ENCODE measurements at regions not wholly inside any gene's neighbourhood (a gene's known extent, or its start where the extent isn't known, plus 50 kb on each side); places are given as distances from the start of the nearest gene placed in this dataset.
"Not testable (repeated sequence)": the region's sequence is repeated elsewhere in the genome, so short reads cannot be mapped to it uniquely, and the experiment has no call there.

- no peak for DNase-seq
Observed at GRCh38 chr10:21285207-21285606, 240.3 kb downstream of the SKIDA1 start.

DNA sequence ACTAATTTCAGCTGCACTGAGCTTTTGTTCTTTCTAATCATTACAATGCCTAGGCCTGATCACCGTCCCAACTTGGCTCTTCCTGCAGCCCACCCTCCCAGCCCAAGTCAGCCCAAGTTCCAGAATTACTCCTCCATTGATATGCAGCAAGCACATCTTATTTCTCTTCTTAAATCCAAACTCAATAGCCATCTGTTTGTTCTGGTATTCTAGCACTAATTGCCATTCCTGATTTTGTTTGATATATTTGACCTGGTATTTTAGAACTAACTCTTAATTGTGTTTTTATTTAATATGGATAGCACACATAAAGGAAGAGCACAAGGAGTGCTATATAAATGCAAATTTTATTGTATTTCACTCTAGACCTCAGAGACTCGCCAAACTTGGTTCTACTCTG, 241.2 kb downstream of the SKIDA1 start:
- no peak for DNase-seq

- not testable (repeated sequence) for DNase-seq
Observed at GRCh38 chr10:21283053-21283452, 242.4 kb downstream of the SKIDA1 start.

- no peak for DNase-seq
Observed at GRCh38 chr10:21281765-21282484, 243.6 kb downstream of the SKIDA1 start.

DNA sequence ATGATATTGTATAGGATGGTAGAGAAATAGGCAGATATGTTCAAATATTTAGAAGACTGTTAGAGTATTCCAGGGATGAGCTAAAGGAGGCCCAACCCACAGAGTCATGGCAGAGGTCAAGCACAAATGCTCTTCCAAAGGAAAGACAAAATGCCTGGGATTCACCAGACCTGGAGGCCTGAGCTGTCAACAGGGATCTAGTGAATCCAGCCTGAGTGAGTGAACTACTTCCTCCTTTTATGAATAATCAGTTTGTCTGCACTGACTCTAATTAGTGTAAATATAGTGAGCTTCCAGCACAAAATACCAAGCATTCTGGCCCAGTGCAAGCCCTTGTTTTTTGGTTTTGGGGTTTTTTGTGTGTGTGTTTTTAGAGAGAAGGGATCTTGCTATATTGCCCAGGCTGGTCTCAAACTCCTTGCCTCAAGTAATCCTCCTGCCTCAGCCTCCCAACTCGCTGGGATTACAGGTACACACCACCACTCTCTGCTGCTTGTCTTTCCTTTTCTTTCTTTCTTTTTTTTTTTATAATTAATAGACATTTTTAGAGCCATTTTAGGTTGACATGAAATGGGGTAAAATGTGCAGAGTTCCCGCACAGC, 244.4 kb downstream of the SKIDA1 start:
- no peak for DNase-seq

DNA sequence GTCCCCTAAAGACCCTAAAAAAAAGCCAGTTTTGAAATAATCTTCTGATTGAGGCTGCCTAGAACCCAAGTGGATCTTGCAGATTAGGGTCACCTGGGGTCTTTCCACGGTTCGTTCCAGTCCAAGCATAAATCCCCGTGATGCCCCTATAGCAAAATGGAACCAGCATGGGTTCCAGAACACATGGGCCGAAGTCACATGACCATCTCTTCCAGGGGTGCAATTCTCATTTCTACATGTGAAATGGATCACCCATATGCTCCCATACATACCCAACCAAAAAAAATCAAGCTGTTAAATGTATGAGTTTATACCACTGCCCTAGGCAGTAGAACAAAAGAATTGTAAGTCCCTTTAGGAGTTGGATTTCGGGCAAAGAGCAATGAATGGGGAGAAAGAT, 245.4 kb downstream of the SKIDA1 start:
- DNase-seq, result no peak

DNA sequence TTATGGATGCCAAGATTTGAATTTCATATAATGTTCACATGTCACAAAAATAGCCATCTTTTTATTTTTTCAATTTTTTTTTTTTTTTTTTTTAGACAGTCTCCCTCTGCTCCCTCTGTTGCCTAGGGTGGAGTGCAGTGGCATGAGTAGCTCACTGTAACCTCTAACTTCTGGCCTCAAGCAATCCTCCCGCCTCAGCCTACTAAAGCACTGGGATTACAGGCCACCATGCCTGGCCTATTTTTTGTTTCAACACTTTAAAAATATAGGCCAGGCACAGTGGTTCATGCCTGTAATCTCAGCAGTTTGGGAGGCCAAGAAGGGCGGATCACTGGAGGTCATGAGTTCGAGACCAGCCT, 246.3 kb downstream of the SKIDA1 start:
- DNase-seq, result no peak

GRCh38 chr10:21278491-21279216, 246.8 kb downstream of the SKIDA1 start:
- peak; percentile 8 for DNase-seq

GRCh38 chr10:21273400-21273968, 252.0 kb downstream of the SKIDA1 start:
- no peak for DNase-seq

GRCh38 chr10:21272643-21273399, 252.7 kb downstream of the SKIDA1 start:
- no peak for DNase-seq

DNA sequence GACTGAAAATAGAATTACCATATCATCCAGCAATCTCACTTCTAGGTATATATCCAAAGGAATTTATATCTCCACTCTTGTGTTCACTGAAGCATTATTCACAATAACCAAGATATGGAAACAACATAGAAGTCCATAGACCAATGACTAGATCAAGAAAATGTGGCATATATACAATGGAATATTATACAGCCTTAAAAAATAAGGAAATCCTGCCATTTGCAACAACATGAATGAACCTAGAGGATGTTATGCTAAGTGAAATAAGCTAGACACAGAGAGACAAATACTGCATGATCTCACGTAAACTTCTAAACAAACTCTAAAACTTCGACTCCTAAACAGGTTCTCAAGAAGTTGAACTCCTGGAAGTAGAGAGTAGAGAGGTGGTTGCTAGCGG, 254.5 kb downstream of the SKIDA1 start:
- DNase-seq, result no peak

DNA sequence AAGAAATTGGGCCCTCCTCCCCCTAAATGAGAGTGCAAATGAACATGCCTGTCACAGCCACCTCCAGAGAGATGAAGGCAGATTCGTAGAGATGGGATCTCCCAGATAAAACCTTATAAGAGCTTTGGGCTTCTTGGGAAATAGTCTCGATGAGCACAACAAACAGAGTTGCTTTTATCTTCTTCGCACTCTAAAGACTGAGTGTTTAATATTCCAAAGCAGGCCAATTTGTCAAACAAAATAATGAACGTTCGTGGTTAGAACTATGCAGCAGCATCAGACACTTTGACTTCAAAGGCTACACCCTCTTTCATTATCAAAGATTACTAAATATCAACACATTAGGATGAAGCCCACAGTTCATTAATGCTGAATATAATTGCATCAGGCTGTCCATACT, 256.2 kb downstream of the SKIDA1 start:
- DNase-seq, result no peak

DNA sequence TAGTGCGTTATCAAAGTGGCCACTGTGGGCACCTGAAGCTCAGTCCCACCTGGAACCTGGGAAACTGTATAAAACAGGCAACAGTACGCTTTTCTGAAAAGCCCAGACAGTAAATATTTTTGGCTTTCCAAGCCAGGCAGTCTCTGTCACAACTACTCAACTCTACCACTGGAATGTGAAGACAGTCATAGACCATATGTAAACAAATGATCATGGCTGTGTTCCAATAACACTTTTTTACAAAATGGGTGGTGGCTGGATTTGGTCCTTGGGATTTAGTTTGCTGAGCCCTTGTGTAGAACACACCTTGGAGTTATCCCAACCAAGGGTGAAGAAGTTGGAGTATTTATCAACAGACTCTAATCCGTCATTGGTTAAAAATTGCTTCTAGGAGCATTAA, 259.9 kb downstream of the SKIDA1 start:
- DNase-seq, result no peak

GRCh38 chr10:21264271-21264670, 261.2 kb downstream of the SKIDA1 start:
- no peak for DNase-seq

DNA sequence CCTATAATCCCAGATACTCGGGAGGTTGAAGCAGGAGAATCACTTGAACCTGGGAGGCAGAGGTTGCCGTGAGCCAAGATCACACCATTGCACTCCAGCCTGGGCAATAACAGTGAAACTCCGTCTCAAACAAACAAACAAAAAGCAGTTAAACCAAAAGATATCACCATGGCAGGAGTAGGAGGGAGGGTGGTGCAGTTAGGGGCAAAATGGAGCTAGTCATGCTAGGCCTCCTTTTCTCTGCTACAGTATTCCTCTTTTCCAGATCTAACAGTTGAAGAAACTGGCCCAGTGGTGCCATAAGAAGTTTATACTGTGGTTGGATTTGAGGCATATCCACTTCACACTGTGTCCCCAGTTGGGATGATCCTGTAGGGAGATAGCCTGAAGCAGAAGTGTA, 261.6 kb downstream of the SKIDA1 start:
- no peak for DNase-seq

DNA sequence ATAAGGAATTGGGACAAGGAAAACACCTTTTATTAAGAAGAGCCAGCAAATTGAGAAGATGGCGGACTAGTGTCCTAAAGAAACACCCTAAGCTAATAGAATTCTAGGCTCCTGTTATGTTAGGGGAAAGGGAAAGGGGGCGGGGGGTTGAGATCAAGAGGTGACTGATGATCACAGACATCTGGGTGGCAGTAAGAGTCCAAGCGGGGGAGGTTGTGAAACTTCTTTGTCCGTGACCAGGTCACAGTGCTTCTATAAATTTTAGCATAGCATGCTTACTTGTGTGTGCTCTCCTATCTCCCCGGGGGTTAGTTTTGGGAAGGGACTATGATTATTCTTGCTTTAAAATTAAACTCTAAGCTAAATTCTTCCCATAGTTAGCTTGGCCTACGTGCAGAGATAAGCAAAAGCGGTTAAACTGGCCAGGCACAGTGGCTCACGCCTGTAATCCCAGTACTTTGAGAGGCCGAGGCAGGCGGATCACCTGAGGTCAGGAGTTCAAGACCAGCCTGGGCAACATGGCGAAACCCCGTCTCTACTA, 262.1 kb downstream of the SKIDA1 start:
- DNase-seq, result no peak

GRCh38 chr10:21261842-21262294, 263.6 kb downstream of the SKIDA1 start:
- DNase-seq, result no peak

GRCh38 chr10:21260506-21261149, 264.9 kb downstream of the SKIDA1 start:
- DNase-seq, result no peak

DNA sequence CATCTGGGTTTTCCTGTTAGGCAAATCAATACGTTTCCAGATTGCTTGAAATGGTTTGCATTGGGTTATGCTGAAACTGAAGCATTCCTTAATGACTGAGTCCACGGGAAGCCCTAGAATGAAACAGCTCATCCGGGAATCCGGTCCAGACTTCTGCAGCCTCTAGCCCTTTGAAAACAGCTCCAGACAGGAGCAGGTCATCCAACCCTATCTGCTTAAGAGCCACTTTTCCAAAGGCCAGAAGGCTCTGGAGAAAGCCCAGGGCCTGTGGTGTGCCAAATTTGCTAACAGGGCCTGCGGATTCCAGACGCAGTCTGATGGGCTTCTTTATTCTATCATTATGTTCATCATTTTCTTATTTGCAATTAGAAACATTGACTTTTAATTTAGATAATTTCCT, 265.4 kb downstream of the SKIDA1 start:
- DNase-seq, result no peak

DNA sequence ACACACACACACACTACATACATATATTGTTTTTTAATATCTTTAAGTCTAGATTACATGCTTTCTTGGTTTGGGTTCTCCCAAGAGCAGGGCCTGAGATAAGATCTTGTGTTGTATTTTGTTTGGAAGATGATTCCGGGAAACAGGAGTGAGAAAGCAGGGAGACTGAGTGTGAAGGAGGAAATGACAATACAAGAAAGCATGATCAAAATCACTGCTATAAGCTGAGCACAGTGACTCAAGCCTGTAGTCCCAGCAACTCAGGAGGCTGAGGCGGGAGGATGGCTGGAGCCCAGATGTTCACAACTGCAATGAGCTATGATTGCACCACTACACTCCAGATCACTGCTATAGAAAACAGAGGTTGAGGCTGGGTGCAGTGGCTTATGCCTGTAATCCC, 267.6 kb downstream of the SKIDA1 start:
- no peak for DNase-seq

GRCh38 chr10:21257191-21257590, 268.3 kb downstream of the SKIDA1 start:
- DNase-seq, result no peak

DNA sequence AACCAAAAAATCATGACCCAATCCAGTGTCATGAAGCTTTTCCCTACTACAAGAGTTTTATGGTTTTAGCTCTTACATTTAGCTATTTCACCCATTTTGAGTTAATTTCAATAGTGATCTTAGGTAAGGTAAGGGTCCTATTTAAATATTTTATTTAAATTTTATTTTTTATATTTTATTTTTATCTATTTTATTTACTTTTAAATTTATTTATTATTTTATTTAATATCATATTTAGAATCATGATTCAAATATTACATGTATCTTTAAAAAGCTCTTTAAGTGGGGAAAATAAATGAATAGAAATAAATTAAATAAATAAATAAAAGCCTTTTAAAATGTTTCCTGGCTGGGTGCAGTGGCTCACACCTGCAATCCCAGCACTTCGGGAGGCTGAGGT, 276.0 kb downstream of the SKIDA1 start:
- DNase-seq, result no peak

All from activated effector memory CD4-positive, alpha-beta T cell treated with Interleukin-2 at 50 U/mL for 16 hours (primary cell).